Skin of body (tissue), 1 donor: ENCODE measurements at regions not wholly inside any gene's neighbourhood (a gene's known extent, or its start where the extent isn't known, plus 50 kb on each side); places are given as distances from the start of the nearest gene placed in this dataset.

ENCODE experiments used
- DNase-seq: peaks from one replicate; lab custom pipeline; 2025; lab: John Stamatoyannopoulos, UW

DNA sequence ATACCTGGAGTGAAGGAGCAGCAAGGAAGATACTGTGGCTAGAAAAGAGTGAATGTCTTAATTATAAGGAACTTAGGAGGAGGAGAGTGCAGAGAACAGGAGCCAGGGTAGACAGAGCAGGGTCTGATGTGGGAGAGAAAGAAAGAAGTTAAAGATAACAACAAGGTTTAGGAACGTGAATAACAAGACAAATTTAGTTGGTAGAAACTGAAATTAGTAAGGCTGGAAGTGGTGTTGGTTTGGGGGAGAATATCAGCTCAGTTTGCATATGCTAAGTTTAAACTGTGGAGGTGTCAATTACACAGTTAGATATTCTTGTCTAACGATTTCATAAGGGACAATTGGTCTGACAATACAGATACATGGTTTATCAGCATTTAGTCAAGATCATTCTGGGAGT lies 1123.7 kb upstream of the PABPC4L start:
- no peak for DNase-seq

DNA sequence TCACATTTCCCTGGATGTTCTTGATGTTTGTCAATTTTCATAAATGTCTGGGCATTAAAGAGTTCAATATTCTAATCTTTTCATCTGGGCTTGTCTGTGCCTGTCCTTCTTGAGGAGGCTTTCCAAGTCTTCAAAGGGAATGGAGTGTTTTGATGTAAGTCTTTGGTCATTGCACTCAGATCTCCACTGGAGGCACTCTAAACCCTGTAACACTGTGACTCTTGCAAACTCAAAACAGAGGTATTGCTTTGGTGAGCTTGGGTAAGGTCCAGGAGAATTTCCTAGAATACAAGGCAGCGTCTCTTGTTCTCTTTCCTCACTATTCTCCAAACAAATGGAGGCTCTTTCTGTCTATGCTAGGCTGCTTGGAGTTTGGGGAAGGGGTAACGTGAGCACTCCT lies 1118.1 kb upstream of the PABPC4L start:
- no peak for DNase-seq

DNA sequence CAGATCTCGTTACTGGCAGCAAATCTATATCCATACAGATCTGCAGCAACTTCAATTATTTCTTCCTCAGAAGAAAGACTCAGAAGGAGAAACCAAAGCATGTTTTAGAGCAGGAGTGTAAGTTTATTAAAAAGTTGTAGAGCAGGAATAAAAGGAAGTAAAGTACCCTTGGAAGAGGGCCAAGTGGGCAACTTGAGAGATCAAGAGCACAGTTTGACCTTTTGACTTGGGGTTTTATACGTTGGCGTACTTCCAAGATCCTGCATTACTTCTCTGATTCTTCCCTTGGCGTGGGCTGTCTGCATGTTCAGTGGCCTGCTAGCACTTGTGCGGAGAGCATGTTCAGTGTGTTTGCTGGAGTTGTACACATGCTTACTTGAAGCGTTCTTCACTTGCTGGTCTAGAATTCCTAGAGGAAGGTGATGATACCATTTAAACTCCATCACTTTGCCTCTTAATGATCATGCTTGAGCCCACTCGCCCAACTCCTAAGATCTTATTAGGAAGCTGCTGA lies 1114.7 kb upstream of the PABPC4L start:
- DNase-seq: no peak

DNA sequence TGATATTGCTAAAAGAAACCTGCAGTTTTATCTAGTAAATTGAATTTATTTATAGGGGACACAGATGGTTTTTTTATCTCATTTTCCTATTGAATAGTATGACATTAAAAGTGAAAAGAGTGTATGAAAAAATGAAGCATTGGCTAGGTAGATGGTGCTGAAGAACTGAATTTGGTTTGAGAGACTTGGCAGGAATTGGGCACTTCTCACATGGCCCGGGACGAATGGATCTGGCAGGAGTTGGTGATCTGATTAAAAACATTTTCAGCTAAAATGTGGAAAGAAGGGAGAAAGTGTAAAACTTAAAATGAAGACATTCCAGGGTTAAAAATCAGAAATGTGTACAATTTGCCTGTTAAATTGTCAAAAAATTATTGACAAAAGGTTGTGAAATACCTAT lies 1088.5 kb upstream of the PABPC4L start:
- no peak for DNase-seq

DNA sequence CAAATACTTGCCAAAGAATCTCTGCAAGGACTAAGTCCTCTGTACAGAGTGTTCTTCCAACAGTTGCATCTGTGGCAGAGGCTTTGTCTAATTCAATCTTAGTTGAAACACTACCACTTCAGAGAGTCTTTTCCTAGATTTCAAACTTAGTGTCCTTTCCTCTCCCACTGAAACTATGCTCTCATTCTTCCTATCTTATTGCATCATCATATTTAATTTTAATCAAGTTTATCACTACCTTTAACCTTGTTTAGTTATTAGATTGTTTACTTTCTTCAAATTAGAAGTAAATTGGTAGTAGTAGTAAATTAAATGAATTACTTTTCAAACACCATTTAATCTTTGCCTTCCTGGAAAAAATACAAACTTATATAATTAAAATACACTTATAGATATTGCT lies 1082.3 kb upstream of the PABPC4L start:
- DNase-seq: no peak

DNA sequence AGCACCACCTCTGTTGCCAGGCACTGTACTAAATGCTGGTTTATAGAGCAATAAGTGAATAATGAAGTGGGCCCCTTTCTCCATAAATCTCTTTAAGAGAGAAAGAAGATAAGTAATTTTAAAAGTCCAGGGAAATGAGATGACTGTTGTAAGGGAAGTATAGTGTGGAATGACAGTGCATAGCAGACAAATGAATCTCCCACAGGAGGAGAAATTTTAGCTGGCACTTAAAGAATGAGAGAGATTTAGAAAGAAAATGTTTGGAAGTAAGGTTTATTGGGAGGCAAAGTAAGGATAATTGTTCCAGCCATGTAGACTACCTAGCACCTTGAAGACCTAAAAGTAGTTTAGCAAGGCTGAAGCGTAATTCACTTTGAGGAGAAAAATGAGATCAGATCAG lies 1081.1 kb upstream of the PABPC4L start:
- no peak for DNase-seq

DNA sequence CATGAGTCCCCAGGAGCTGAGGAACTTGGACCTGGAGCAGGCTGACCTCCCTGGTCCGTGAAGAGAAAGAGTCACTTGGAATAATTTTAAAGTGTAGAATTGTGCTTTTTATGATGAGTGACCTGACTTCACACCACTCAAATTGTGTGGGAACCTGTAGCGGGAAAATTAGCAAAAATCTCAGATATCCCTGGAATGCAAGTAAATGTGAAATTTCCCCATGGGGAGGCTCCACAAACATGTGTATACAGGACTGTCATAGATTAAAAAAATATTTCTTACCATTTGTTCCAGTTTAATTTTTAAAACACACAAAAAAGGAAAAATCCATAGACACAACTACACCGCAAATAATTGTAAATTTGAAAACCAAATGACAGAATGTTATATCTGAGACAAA lies 1079.6 kb upstream of the PABPC4L start:
- DNase-seq: no peak

DNA sequence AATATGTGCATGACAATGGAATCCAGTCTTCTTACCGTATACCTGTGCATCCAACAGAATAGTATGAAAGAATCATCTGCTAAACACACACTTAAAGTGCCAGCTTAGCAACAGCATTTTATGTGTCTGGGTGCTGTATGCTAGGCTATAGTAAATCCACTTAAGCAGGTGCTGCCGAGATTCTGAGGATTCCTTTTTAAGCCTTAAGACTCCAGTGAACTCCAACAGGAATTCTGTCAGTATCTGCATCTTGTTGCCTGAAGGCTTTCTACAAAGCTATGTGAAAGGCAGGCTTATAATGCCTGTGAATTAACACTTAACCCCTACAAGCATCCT lies 1076.4 kb upstream of the PABPC4L start:
- no peak for DNase-seq

DNA sequence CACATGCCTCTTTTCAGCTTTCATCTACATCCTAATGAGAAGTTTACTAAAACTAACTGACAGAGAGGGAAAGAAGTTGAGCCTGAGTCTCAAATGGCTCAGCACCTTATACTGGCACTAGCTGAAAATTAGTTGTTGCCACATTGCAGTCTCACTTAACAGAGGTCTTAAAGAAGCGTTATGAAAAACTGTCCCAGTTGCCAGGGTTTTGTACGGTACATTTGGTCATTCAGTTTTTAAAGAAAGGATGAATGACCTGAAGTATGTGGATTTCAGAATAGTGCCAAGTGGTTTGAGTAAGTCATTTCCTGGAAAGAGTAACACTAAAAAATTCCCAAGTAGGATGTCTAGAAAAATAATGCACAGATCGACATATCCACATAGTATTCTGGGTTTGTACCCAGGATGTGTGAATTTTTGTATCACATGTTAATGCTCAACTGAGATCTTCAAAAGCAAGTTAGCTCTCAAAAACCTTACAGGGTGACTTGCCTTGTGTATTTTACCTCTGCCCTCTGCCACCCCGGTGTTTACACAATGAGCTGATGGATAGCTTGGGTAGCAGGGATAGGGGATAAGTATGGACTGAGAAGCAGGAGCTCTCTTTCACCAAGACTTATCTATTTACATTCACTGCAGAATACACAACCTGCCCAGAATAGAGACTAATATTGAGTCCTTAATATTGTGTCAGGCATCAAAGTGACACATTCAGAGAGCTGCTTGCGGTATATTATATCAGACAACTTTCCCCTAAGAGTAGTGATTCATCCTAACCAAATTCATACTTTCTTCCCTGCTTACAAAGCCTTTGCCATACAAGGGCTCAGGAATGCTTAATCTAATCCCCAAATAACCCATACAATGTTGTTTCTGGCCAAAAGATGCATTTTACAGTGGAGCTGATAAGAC lies 1075.7 kb upstream of the PABPC4L start:
- no peak for DNase-seq

DNA sequence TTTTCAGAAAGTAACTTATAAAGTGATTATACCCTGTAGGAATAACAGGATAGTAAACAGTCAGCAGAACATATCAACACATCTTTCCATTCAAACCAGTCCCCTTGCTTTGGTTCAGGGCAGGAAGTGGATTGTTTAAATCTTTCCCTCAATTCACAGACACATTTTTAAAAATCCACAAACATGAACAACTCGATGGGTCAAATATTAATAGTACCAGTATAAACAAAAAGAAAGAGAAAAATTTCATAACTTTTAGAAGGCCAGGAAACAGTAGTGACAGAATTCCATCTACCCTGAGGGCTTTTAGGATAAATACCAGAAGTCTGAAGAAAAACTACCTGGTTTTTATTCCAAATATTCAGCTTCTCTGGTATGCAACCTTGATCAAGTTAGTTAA lies 1072.8 kb upstream of the PABPC4L start:
- DNase-seq: no peak

DNA sequence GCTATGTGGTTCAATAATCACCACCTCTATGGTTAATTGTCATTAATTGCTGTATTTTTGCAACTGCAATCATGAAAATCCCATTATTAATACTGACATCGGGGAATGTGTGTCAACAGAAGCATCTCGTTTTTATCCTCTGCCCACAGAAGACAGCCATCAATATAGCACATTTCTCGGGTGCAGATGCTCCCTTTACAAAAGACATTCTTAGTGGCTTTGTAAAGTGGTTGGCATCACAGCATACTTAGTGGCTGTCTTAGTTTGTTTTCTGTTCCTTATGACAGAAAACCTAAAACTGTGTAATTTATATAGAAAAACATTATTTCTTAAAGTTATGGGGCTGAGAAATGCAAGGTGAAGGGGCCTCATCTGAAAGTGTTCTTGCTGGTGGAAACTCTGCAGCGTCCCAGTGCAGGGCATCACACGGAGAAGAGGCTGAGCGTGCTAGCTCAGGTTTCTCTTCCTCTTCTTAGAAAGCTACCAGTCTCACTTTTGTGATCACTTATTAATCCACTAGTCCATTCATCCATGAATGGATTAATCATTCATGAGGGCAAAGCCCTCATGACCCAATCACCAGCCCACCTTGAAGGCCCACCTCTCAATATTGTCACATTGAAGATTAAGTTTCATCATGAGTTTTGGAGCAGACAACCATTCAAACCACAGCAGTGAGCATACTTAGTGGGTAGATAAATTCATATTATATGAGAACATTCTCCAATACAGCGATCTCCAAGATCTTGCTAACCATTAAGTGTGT lies 1067.7 kb upstream of the PABPC4L start:
- no peak for DNase-seq

DNA sequence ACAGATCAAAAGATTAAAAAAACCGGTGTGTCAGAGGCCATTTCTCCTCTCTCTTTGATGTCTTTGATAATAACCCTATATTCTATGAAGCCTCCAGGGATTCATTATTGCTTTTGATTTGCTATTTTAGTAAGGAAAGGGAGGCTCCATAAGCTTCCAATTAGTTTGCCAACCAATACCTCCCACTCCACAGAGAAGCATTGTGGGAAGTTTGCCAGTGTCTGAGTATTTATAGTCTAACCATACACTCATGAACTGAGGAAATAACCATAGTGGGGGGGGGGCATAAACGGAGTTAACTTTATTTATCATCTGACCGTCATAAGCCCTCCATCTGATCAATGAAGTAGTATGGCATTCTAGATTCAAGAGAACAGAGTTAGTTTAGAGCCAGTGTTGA lies 1066.8 kb upstream of the PABPC4L start:
- DNase-seq: no peak

DNA sequence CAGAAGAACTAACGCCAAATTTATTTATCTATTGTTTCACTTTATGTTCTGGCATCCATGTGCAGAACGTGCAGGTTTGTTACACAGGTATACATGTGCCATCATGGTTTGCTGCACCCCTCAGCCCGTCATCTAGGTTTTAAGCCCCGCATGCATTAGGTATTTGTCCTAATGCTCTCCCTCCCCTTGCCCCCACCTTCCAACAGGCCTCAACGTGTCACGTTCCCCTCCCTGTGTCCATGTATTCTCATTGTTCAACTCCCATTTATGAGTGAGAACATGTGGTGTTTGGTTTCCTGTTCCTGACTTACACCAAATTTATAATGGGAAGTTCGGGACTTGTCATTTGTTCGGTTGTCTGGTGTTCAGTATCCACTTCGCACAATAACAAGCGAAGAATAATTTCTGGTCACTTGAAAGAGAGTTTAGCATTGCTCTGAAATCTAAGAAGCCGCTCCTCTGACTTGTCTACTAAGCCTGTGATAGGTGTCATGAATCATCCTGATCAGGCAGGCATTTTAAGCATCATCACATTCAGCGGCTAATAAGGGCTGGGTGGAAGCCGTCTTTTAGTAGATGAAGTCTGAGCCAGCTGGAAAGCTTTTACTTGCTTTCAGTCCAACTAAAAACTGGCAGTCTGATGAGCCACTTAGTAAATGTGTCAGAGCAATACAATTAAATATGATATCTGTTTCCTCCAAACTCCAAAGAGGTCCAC lies 1065.7 kb upstream of the PABPC4L start:
- DNase-seq: no peak

DNA sequence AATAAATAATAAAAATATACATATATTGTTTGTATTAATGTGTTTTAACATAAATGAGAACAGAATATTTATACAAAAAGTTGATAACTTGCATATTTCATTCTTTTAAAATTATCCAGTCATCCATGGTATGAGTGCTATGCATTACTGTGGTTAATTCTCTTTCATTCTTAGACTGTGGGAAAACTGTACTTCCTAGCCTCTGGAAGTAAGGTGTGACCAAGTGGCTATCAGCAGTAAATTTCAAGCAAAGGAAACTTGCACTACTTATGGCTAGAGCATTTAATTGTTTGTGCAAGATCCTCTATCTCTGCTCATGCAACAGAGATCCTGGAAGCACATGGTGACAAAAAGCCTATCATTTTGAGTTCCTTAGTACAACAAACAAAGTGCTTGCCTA lies 1054.5 kb upstream of the PABPC4L start:
- no peak for DNase-seq

DNA sequence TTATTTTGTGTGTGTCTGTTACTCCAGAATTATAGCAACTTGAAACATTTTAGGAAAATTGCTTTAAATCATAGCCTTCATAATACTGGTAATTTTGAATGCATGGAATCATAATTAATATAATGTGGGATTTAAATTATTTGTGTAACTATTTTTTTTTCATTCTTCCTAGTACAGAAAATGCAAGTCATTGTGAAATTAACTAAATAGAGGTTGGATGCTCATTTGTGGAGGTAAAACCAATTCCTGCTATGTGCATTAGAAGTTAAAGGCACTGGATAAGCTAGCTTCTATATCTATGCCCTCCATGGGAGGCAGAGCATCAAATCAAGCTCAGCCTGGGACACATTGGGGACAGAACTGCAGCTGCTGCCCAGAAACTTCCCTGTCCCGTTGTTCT lies 1048.5 kb upstream of the PABPC4L start:
- no peak for DNase-seq

DNA sequence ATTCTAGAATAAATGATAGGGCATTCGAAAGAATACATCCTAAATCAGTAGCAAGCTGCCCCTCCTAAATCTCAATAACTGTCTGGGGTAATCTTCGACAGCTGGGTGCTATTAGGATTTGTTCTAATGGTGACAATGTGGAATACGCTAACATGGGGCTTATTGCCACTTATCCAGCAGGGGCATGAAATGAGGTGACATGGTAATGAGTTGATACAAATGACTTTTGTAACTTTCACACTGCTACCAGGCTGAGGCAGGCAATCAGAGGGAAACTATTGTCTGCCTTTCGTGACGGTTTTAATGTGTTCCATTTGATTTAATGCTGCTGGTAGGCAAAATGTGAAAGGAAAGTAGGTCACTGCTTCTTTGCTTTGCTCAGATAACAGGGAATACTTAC lies 1047.4 kb upstream of the PABPC4L start:
- no peak for DNase-seq

DNA sequence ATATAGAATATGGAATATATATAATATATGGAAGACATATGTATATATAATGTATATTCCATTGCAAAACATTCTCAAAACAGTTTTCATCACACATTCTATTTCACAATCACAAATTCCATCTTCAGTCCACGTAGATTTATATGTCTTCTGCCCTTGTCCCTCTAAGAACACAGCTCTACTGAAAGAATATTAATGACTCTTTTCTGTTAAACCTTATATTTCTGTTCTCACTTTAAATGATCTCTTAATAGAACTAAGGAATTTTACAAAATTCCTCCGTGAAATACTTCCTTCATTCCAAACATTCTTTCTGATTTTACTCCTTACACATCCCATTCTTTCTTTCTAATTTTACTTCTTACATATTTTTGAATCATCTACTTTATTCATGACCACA lies 1043.1 kb upstream of the PABPC4L start:
- no peak for DNase-seq

DNA sequence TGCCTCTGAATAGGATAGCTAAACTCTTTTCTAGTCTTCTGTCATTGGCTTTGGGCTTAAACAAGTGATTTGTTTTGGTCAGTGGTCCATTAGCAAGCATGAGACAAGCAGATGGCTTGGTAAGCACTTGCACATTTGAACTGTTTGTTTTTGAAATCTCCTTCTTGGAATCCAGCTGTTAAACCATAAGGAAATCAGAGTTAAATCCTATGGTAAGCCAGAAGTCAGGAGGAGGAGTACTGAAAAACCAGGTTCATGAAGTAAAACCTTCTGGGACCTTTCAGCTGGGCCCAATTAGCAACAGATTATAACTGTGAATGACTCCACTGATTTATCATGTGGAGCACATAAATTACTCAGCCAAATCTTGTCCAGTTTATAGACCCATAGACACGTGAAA lies 1042.5 kb upstream of the PABPC4L start:
- DNase-seq: no peak

DNA sequence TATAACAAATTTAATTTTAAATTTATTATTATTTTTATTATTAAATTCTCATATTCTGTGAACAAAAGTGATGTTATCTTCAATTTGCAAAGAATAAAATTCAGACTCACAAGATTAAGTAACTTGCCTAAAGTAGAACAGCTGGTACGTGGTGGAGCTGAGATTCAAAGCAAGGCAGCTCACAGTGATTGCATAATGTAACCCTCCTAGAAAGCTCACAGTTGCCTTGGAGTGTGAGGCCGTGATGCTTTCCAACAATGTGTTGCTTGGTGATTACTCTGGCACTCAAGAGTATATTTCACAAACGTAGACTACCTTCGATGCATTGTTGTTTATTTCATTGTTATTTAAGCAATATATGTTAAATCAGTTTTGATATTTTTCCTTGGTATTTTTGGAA lies 1039.2 kb upstream of the PABPC4L start:
- no peak for DNase-seq

DNA sequence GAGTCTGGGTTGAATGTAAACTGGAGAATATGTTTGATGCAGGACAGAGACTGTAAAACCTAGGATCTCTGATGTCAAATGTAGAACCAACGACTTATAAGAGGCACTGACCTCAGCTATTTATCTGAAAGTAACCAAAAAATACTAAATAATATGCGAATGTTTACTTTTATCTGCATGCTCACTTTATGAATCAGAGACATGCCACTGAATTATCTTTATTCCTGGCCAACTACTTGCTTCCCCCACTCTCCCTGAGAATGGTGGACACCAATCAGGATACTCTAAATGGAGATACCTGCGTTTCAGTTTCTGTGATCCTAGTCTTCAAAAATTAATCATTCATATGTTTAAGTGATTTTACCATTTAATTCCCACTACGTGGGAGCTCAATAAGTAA lies 1038.4 kb upstream of the PABPC4L start:
- no peak for DNase-seq

DNA sequence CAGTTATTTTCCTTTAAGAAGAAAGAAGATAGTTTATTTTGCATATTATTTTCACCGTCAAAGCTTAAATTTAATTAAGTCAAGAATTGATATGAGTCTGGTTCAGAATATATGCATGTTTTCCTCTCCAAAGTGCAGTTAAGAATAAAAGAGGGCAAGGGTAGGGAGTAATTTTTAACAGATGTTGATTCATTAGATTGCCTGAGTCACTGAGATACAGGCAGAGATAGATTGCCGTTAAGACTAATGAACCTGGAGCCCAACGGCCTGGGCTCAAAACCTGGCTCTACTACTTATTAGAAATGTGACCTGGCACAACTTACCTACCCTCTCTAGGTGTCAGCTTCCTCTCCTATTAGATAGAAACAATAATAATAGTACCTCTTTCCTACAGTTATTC lies 1037.4 kb upstream of the PABPC4L start:
- DNase-seq: no peak

DNA sequence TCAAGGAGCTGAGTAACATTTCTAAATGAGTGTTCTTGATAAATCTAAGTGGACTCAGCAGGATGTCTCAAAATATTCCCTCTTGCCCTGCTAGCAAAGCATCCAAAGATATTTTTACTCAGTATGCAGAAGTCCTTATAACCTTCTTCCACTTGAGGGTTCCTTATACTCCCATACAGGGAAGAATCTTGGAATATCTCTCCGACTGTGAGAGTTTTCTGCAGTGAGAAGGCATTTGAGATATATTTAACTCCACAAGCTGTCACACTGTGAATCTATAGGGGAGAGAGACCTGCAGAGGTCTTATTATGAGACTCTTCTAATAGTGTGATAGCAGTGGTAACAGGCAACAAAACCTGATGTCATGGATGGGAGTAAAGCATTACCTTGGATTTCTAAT lies 1034.5 kb upstream of the PABPC4L start:
- no peak for DNase-seq
